ENCODE measurements at regions not wholly inside any gene's neighbourhood (a gene's known extent, or its start where the extent isn't known, plus 50 kb on each side); places are given as distances from the start of the nearest gene placed in this dataset.

- DNase-seq (ENCODE audit: low read depth): peak; percentile 11
Measured at GRCh38 chr22:47736186-47737034, 974.0 kb downstream of the TBC1D22A start.

- no peak for DNase-seq (ENCODE audit: low read depth)
Measured at GRCh38 chr22:47734511-47734910, 972.1 kb downstream of the TBC1D22A start.

DNA sequence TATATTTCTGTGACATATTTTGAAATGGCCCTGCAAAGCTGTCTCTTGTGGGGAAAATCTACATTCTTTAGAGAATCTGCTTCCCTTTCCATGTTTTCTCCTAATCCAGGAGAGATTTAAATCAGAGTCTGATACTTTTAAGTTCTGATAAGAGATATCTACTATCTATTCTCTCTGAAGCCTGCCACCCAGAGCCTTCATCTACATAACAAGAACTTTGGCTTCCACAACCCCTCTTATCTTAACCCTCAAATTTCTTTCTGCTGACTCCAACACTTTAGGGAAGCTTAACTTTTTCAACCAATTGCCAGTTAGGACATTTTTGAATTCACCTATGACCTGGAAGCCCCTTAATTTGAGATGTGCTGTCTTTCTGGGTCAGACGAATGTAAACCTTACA, 965.2 kb downstream of the TBC1D22A start:
- DNase-seq (ENCODE audit: low read depth): no peak

- no peak for DNase-seq (ENCODE audit: low read depth)
Measured at GRCh38 chr22:47724751-47725150, 962.3 kb downstream of the TBC1D22A start.

DNA sequence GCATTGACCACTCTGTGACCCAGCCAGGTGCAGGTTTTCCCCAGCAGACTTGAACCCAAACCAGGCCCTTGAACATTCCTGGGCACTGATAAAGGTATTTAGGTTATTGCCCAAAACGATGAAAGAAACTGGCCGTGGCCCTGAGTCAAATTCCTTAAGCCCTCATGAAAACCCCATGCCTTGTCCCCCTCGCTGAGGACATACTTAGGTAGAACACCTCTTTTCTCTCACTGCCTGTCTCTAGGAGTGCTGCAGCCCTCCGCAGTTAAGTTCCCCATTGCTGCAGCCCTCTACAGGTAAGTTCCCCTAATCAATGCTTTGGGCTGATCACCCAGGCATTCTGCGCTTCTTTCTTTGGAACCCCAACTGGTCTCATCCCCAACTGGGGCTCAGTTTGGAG, 961.6 kb downstream of the TBC1D22A start:
- DNase-seq (ENCODE audit: low read depth): no peak

- DNase-seq (ENCODE audit: low read depth): no peak
Measured at GRCh38 chr22:47718337-47718736, 955.9 kb downstream of the TBC1D22A start.

GRCh38 chr22:47716890-47717615, 954.6 kb downstream of the TBC1D22A start:
- no peak for DNase-seq (ENCODE audit: low read depth)

- DNase-seq (ENCODE audit: low read depth): no peak
Measured at GRCh38 chr22:47715866-47716578, 953.6 kb downstream of the TBC1D22A start.

DNA sequence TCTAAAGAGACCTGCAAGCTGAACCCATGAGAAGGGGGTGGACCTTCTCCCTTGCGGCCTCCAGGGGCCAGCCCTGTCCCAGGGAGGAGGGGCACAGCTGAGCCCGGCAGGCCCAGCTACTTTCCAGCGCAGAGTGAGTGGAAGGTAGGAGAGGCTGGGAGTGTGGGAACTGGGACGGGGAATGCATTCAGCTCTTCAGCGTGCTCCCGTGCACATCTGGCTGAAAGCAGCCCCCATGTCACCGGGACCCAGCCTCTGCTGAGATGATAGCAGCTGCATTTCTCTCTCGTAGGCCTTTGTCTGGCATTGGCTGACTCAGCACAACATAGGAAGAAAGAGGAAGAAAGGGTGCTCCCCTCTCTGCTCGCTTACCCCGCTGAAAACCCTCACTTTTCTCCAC, 951.5 kb downstream of the TBC1D22A start:
- DNase-seq (ENCODE audit: low read depth): no peak

DNA sequence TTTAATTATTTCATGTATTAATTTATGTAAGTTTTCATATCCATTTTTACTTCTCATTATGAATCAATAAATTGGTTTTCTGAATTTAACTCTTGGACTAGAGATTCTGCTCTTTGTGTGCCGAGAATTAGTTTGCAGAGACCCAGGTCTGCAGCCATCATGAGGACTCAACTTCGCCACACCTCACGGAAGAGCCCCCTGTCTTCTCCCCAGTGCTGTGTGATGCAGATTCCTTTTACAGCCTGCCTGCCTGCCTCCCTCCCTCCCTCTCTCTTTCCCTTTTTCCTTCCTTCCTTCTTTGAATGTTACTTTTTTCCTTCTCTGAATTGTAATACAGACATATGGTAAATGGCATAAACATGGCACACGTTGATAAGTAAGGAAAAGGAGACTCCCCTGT, 947.7 kb downstream of the TBC1D22A start:
- DNase-seq (ENCODE audit: low read depth): no peak

- DNase-seq (ENCODE audit: low read depth): no peak
Measured at GRCh38 chr22:47705350-47705749, 942.9 kb downstream of the TBC1D22A start.

GRCh38 chr22:47698906-47699305, 936.5 kb downstream of the TBC1D22A start:
- DNase-seq (ENCODE audit: low read depth): no peak

GRCh38 chr22:47697861-47698260, 935.4 kb downstream of the TBC1D22A start:
- DNase-seq (ENCODE audit: low read depth): no peak

DNA sequence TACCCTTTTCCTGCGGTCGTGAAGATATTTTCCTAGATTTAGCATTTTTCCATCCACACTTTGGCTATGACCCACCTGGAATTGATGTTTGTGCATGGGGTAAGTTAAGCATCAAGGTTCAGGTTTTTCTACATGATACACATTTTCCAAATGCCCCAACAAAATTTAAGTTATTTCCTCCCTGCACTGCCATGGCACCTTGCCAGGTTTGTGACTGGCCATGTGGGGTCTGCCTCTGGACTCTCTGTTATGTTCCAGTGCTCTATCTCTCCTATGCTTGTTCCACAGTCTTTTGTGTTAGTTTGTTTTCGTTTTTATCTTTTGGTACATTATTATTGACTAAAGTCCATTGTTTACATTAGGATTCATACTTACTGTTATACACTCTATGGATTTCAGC, 934.3 kb downstream of the TBC1D22A start:
- DNase-seq (ENCODE audit: low read depth): no peak

- DNase-seq (ENCODE audit: low read depth): no peak
Measured at GRCh38 chr22:47695176-47695575, 932.7 kb downstream of the TBC1D22A start.

- no peak for DNase-seq (ENCODE audit: low read depth)
Measured at GRCh38 chr22:47694536-47695130, 932.2 kb downstream of the TBC1D22A start.

DNA sequence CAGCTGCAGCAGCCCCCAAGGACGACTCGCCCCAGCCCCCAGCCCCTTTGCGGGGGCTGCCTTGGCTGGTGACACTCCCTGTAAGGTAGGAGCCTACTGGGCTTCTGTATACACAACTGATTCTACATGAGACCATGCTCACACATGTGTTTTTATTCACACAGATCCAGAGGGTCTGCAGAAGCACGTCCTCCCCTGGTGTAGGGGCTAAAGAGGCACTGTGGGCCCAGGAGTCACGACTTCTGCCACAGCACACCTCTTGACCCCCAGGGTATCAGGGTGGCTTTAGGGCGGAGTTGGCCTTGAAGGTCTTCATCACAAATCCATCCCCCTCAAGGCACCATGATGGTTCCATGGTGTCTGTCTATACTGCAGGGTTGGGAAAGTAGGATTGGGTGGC, 931.2 kb downstream of the TBC1D22A start:
- no peak for DNase-seq (ENCODE audit: low read depth)

GRCh38 chr22:47692811-47693210, 930.4 kb downstream of the TBC1D22A start:
- no peak for DNase-seq (ENCODE audit: low read depth)

DNA sequence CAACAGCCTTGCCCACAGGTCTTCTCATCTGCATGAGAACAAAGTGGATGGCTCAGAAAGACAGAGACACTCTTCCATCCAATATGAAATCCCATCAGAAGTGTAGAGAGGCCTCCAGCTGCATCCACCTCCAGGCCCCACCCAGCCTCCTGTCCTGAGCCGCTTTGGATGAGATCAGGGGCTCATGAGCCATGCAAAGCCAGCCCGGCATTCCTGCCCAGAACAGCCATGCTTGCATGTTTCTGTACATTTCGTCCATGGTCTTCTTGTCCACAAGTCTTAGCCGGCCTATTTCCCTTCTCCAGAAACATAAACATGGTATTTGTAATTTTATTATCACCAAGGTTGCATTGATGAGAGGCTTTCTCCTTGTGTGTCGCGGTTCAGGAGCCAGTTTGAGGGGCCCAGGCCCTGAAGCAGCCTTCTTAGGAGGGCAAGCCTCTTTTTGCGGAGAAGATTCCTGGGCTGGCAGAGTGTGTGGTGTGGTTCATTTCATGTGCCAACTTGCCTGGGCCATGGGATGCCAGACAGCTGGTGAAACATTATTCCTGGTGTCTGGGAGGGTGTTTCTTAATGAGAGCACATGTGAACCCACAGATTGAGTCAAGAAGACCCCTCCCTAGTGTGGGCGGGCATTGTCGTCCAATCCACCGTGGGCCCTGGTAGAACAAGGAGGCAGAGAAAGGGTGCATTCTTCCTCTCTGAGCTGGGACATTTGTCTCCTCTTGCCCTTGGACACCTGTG, 928.9 kb downstream of the TBC1D22A start:
- DNase-seq (ENCODE audit: low read depth): no peak

GRCh38 chr22:47690586-47690985, 928.1 kb downstream of the TBC1D22A start:
- DNase-seq (ENCODE audit: low read depth): no peak

DNA sequence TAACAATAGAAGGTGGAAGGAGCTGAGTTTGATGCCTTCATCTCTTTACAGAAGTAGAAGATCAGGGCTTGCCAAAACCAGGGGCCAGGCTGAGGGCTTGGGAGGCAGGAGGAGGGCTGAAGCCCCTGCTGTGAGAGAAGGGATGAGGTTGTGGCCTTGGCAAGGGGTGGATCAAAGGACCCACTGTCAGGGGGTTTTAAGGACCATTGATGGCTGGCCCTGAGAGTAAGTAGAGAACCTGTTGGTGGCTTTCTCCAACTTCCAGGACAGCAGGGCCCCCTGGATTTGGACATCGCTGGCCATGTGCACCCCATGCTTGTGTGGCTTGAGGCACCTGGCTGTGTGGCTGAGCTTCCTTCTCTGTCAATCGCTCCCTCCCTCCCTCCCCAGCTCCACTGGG, 927.7 kb downstream of the TBC1D22A start:
- DNase-seq (ENCODE audit: low read depth): no peak
